ENCODE measurements at regions not wholly inside any gene's neighbourhood (a gene's known extent, or its start where the extent isn't known, plus 50 kb on each side); places are given as distances from the start of the nearest gene placed in this dataset.

DNA sequence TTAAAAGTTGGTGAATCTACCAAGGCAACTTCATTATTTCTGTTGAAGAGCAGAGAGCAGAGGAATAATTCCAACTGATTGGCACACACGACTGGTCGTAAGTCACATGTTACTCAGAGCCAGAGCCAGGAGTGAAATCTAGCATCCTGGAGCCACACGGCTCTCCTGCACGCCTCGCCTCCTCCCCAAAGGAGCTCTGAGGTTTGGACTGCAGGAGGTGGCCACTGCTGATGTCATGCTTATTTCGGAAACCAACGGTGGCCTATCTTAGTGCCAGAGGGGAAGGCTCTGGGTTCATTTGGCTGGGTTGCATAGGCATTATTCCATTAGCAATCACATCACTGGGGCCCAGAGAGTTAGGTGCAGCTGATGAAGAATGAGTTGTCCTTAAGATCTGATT lies 123.5 kb upstream of the RALGAPA2 start:
- TF ChIP-seq, protein P1, sequence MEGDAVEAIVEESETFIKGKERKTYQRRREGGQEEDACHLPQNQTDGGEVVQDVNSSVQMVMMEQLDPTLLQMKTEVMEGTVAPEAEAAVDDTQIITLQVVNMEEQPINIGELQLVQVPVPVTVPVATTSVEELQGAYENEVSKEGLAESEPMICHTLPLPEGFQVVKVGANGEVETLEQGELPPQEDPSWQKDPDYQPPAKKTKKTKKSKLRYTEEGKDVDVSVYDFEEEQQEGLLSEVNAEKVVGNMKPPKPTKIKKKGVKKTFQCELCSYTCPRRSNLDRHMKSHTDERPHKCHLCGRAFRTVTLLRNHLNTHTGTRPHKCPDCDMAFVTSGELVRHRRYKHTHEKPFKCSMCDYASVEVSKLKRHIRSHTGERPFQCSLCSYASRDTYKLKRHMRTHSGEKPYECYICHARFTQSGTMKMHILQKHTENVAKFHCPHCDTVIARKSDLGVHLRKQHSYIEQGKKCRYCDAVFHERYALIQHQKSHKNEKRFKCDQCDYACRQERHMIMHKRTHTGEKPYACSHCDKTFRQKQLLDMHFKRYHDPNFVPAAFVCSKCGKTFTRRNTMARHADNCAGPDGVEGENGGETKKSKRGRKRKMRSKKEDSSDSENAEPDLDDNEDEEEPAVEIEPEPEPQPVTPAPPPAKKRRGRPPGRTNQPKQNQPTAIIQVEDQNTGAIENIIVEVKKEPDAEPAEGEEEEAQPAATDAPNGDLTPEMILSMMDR (IDR thresholded peaks at IDR 0.05) = no peak
- TF ChIP-seq ZFX (IDR thresholded peaks at IDR 0.05; ENCODE audit: borderline replicate concordance) = no peak

All from 22Rv1 (cell line).